ENCODE measurements at regions not wholly inside any gene's neighbourhood (a gene's known extent, or its start where the extent isn't known, plus 50 kb on each side); places are given as distances from the start of the nearest gene placed in this dataset.
"Not testable (repeated sequence)": the region's sequence is repeated elsewhere in the genome, so short reads cannot be mapped to it uniquely, and the experiment has no call there.

- TF ChIP-seq CTCF (IDR thresholded peaks at IDR 0.05) = no peak
- Histone ChIP-seq H3K27me3 (no peaks in the 10 kb centered on the region), H3K9me3 (no peaks in the 10 kb centered on the region), H3K36me3 (no peaks in the 10 kb centered on the region), H3K4me1 (ENCODE audit: control insufficient read depth in 1 of 2, insufficient read depth in 1 of 2, low read depth in 1 of 2, low read length in 1 of 2) (no peaks in the 10 kb centered on the region), H3K27ac (no peak overlapping the region), H3K4me3 (ENCODE audit: low read depth in 1 of 2, low read length in 1 of 2) (no peak overlapping the region)
These were observed 84.6 kb upstream of the GUCY1A1 start for GRCh38 chr4:155582041-155582440.

- no peaks in the 10 kb centered on the region for H3K27me3 ChIP-seq
- H3K36me3 ChIP-seq = no peaks in the 10 kb centered on the region
These were observed 87.8 kb upstream of the GUCY1A1 start for GRCh38 chr4:155578726-155579370.

GRCh38 chr4:155578219-155578618 is 88.4 kb upstream of the GUCY1A1 start:
- H3K27ac ChIP-seq = no peak overlapping the region

More at GRCh38 chr4:155578726-155579370, 87.8 kb upstream of the GUCY1A1 start:
- Histone ChIP-seq H3K4me3 (ENCODE audit: low read depth in 1 of 2, low read length in 1 of 2) (no peak overlapping the region), H3K4me1 (ENCODE audit: control insufficient read depth in 1 of 2, insufficient read depth in 1 of 2, low read depth in 1 of 2, low read length in 1 of 2) (no peaks in the 10 kb centered on the region), H3K9me3 (no peaks in the 10 kb centered on the region), H3K27ac (no peak overlapping the region)
- no peak for TF ChIP-seq CTCF (IDR thresholded peaks at IDR 0.05)

GRCh38 chr4:155574329-155574728 is 92.3 kb upstream of the GUCY1A1 start:
- H3K27me3 ChIP-seq; H3K4me3 ChIP-seq (ENCODE audit: low read depth in 1 of 2, low read length in 1 of 2); H3K9me3 ChIP-seq; H3K4me1 ChIP-seq (ENCODE audit: control insufficient read depth in 1 of 2, insufficient read depth in 1 of 2, low read depth in 1 of 2, low read length in 1 of 2); H3K27ac ChIP-seq; H3K36me3 ChIP-seq: not testable (repeated sequence)

More at GRCh38 chr4:155578219-155578618, 88.4 kb upstream of the GUCY1A1 start:
- no peaks in the 10 kb centered on the region for H3K36me3 ChIP-seq
- H3K27me3 ChIP-seq = no peaks in the 10 kb centered on the region
- no peak overlapping the region for H3K4me3 ChIP-seq (ENCODE audit: low read depth in 1 of 2, low read length in 1 of 2)
- TF ChIP-seq CTCF (IDR thresholded peaks at IDR 0.05) = no peak
- no peaks in the 10 kb centered on the region for H3K4me1 ChIP-seq (ENCODE audit: control insufficient read depth in 1 of 2, insufficient read depth in 1 of 2, low read depth in 1 of 2, low read length in 1 of 2)
- no peaks in the 10 kb centered on the region for H3K9me3 ChIP-seq

GRCh38 chr4:155573126-155573525 is 93.5 kb upstream of the GUCY1A1 start:
- H3K27ac ChIP-seq = no peak overlapping the region
- no peaks in the 10 kb centered on the region for H3K4me1 ChIP-seq (ENCODE audit: control insufficient read depth in 1 of 2, insufficient read depth in 1 of 2, low read depth in 1 of 2, low read length in 1 of 2)
- H3K9me3 ChIP-seq = no peaks in the 10 kb centered on the region
- no peak overlapping the region for H3K4me3 ChIP-seq (ENCODE audit: low read depth in 1 of 2, low read length in 1 of 2)
- H3K36me3 ChIP-seq = no peaks in the 10 kb centered on the region
- H3K27me3 ChIP-seq = no peaks in the 10 kb centered on the region
- TF ChIP-seq CTCF (IDR thresholded peaks at IDR 0.05) = no peak

- Histone ChIP-seq H3K27me3 (no peaks in the 10 kb centered on the region), H3K27ac (no peak overlapping the region), H3K4me3 (ENCODE audit: low read depth in 1 of 2, low read length in 1 of 2) (no peak overlapping the region), H3K4me1 (ENCODE audit: control insufficient read depth in 1 of 2, insufficient read depth in 1 of 2, low read depth in 1 of 2, low read length in 1 of 2) (no peaks in the 10 kb centered on the region), H3K9me3 (no peaks in the 10 kb centered on the region), H3K36me3 (no peaks in the 10 kb centered on the region)
- no peak for TF ChIP-seq CTCF (IDR thresholded peaks at IDR 0.05)
These were observed 94.4 kb upstream of the GUCY1A1 start for GRCh38 chr4:155572106-155572703.
